Prostate gland (tissue), 2 donors: ENCODE measurements at regions not wholly inside any gene's neighbourhood (a gene's known extent, or its start where the extent isn't known, plus 50 kb on each side); places are given as distances from the start of the nearest gene placed in this dataset.
"Not testable (repeated sequence)": the region's sequence is repeated elsewhere in the genome, so short reads cannot be mapped to it uniquely, and the experiment has no call there.

Experiments
- DNase-seq: peaks from one replicate; pipeline ENCODE4 v3.0.0-alpha.2; 2019; ENCODE audit warnings: low spot score
- H3K27ac ChIP-seq, 2 donors: fragments of 200-600 bp; sonication (generic); 2 replicates each; pipeline ENCODE4 v1.5.1; 2017 to 2019
- H3K27me3 ChIP-seq: fragments of 200-600 bp; sonication (generic); replicated peaks from 2 replicates; pipeline ENCODE4 v1.5.1; 2019; ENCODE audit not compliant: insufficient read depth
- H3K36me3 ChIP-seq, 2 donors: fragments of 200-600 bp; sonication (generic); 1 replicate in 1 of 2; 2 replicates in 1 of 2; pipeline versions ENCODE4 v1.5.1 to v1.8.1; 2017 to 2019
- H3K4me1 ChIP-seq: fragments of 200-600 bp; sonication (generic); replicated peaks from 2 replicates; pipeline ENCODE4 v1.5.1; 2019
- H3K4me3 ChIP-seq, 2 donors: fragments of 200-600 bp; sonication (generic); 2 replicates each; pipeline ENCODE4 v1.5.1; 2017 to 2019
- H3K9me3 ChIP-seq: fragments of 200-600 bp; sonication (generic); 2 replicates; pipeline ENCODE4 v1.5.1; 2017
- CTCF ChIP-seq, 4 experiments: fragments of 200-600 bp in 2 of 4; fragments of 450-650 bp in 2 of 4; sonication (generic) in 2 of 4; IDR thresholded peaks; 1 replicate in 3 of 4; 2 replicates in 1 of 4; pipeline ENCODE4 v1.5.1; 2016 to 2019; ENCODE audit warnings: antibody characterized with exemption in 4 of 4, mild to moderate bottlenecking in 2 of 4, moderate library complexity in 2 of 4
- POLR2A ChIP-seq: fragments of 450-650 bp; IDR thresholded peaks from one replicate; pipeline ENCODE4 v1.6.1; 2016; ENCODE audit warnings: antibody characterized with exemption, mild to moderate bottlenecking
- POLR2AphosphoS5 ChIP-seq: sonication (generic); formaldehyde crosslinking; IDR thresholded peaks from one replicate; pipeline ENCODE4 v1.6.1; 2017; ENCODE audit warnings: antibody characterized with exemption
- WGBS: methylation state at CpG from one replicate; pipeline ENCODE4 v1.1.5; 2018; 5-methylcytosine and 5-hydroxymethylcytosine counted together
- intact Hi-C: fragments of 100-400 bp; cut with DNase I; formaldehyde crosslinking; loops from one replicate; pipeline ENCODE4 v1.14.2; 2022

- intact Hi-C loops = no loop called here
- Histone ChIP-seq H3K27me3 (no peaks in the 10 kb centered on the region), H3K4me1 (no peaks in the 10 kb centered on the region), H3K4me3 (no peak overlapping the region), H3K36me3 (no peaks in the 10 kb centered on the region), H3K9me3 (no peaks in the 10 kb centered on the region), H3K27ac (no peak overlapping the region)
- 61% methylated on average over 3 of the region's 3 CpGs for WGBS
- TF ChIP-seq CTCF (IDR thresholded peaks at IDR 0.05) (no peak), POLR2AphosphoS5 (no peak)
- DNase-seq = no peak
Observed at GRCh38 chr11:24411791-24412190, 85.1 kb upstream of the LUZP2 start.

GRCh38 chr11:24412722-24413121 is 84.1 kb upstream of the LUZP2 start:
- Histone ChIP-seq H3K4me1 (no peaks in the 10 kb centered on the region), H3K9me3 (no peaks in the 10 kb centered on the region), H3K36me3 (no peaks in the 10 kb centered on the region), H3K27ac (no peak overlapping the region), H3K4me3 (no peak overlapping the region), H3K27me3 (no peaks in the 10 kb centered on the region)
- intact Hi-C loops = no loop called here
- 90% methylated on average over 2 of the region's 2 CpGs for WGBS
- DNase-seq = no peak
- TF ChIP-seq POLR2AphosphoS5 = no peak
- no peak for TF ChIP-seq POLR2A
- TF ChIP-seq CTCF (IDR thresholded peaks at IDR 0.05) = no peak

- Histone ChIP-seq H3K4me3 (no peak overlapping the region), H3K9me3 (no peaks in the 10 kb centered on the region), H3K27ac (no peak overlapping the region), H3K36me3 (no peaks in the 10 kb centered on the region), H3K27me3 (no peaks in the 10 kb centered on the region), H3K4me1 (no peaks in the 10 kb centered on the region)
- WGBS = 37% methylated on average over 1 of the region's 1 CpG
- no peak for DNase-seq
- intact Hi-C loops = no loop called here
- TF ChIP-seq CTCF (IDR thresholded peaks at IDR 0.05) = no peak
- TF ChIP-seq POLR2AphosphoS5 = no peak
- TF ChIP-seq POLR2A = no peak
Observed at GRCh38 chr11:24413391-24413790, 83.5 kb upstream of the LUZP2 start.

- intact Hi-C loops, H3K36me3 ChIP-seq, H3K4me1 ChIP-seq, H3K9me3 ChIP-seq, DNase-seq, H3K4me3 ChIP-seq, H3K27ac ChIP-seq, H3K27me3 ChIP-seq: not testable (repeated sequence)
- WGBS = 96% methylated on average over 22 of the region's 34 CpGs
Observed at GRCh38 chr11:24415955-24416636, 80.8 kb upstream of the LUZP2 start.

GRCh38 chr11:24421766-24422165 is 75.1 kb upstream of the LUZP2 start:
- Histone ChIP-seq H3K27me3 (no peaks in the 10 kb centered on the region), H3K9me3 (no peaks in the 10 kb centered on the region), H3K36me3 (no peaks in the 10 kb centered on the region), H3K4me3 (no peak overlapping the region), H3K27ac (no peak overlapping the region), H3K4me1 (no peaks in the 10 kb centered on the region)
- intact Hi-C loops = no loop called here
- no peak for DNase-seq
- WGBS = 79% methylated on average over 3 of the region's 3 CpGs
- TF ChIP-seq CTCF (IDR thresholded peaks at IDR 0.05) (no peak), POLR2A (no peak), POLR2AphosphoS5 (no peak)
